Activated gamma-delta T cell (primary cell): ENCODE measurements at regions not wholly inside any gene's neighbourhood (a gene's known extent, or its start where the extent isn't known, plus 50 kb on each side); places are given as distances from the start of the nearest gene placed in this dataset.

Source experiments
- DNase-seq: peaks from one replicate; lab custom pipeline; 2025; lab: John Stamatoyannopoulos, UW

DNA sequence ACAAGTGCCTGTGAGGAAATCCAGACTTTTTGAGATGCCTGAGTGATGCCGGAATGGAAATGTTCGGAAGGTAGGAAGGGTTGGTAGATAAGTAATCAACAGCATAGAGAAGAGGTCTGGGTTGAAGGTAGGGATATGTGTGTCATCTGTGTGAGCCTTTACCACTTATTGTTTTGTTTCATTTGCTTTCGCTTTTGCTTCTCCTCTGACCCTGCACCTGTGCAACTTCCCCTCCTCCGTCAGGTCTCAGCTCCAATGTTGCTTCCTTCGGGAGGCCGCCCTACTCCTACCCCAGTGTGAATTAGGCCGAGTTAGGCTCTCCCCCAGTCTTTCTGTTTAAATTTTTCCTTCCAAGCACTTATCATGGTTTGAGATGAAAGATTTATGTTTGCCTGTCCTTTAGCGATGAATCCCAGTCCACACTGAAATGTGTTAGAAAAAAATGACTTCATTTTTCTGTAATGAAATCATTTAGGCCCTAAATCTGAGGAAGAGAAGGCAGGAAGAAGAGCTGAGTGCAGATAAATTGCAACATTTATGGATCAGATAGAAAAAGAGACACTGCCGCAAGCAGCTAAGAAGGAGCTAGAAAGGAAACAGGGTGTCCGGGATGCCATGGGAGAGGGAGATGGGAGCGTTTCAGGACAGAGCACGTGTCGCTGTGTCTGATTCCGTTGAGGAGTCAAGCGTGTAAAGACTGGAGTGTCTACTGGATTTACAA lies 139.6 kb upstream of the PELI1 start:
- no peak for DNase-seq

DNA sequence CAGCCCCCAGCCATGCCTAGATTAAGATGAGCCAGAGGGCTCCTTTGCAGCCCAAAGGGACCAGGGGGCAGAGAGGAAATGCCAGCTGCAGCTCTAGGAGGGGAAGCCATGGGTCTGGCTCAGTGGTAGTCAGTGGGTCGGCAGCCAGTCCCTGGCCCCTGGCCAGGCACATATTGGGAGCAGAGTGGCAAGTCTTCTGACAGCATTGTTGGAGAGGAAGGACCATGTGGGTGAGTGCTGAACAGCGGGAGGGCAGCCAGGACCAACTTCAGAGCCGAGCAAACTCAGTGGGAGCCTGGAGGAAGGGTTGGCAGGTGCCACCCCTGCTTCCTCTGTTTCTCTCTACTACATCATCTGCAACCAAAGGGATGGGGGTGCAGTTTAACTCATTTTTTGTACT lies 140.5 kb upstream of the PELI1 start:
- no peak for DNase-seq

- no peak for DNase-seq
Observed at GRCh38 chr2:64287202-64287740, 143.1 kb upstream of the PELI1 start.

DNA sequence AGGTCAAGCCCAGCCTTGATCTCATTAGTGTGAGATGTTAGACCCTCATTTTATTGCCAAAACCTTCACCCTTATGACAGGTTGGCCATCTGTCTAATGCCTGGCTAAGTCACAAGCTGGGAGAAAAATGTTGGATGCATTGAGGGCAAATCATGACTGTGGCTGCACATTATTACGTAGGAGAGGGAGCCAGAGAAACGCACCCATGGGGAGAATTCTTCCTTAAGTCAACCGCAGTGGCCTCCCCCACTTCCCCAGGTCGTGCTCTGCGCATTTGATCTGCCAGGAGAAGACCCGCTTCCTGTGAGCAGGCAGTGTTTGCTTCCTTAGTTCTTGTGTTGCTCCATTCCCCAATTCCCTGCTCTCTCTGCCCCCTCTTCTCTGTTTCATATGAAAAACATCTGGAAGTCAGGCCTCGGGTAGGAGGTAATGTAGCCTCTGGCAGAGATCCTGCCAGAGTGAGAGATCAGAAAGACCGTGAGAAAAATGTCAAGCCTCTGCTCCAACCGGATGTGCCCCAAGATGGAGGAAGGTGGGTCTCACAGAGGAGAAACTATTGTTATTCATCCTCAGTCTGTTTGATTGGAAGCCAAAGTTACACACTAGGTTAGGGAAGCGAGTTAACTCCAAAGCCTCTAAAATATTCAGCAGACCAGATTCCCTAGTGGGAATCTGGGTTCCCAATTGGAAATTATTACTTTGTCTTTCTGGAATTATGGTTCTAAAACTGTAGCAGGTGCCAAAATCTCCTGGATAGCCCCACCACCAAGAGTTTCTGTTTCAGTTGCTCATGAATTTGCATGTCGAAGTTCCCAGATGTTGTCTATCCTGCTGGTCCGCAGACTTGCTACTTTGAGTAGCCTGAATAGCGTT lies 144.3 kb upstream of the PELI1 start:
- DNase-seq: no peak

DNA sequence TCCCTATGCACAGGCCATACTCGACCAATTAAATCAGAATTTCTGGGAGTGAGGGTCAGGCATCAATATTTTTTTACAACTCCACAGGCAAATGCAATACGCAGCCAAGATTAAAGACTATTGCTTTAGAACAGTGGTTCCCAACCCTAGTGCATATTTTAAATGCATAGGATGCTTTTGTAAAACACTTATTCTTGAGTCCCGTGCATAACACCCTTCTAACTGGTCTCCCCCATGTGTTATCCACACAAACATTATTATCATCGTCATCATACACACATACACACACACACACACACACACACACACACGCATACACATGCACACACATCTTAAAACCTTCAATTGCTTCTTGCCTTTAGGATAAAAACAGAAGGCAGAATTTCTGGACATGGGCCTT lies 145.0 kb upstream of the PELI1 start:
- no peak for DNase-seq

DNA sequence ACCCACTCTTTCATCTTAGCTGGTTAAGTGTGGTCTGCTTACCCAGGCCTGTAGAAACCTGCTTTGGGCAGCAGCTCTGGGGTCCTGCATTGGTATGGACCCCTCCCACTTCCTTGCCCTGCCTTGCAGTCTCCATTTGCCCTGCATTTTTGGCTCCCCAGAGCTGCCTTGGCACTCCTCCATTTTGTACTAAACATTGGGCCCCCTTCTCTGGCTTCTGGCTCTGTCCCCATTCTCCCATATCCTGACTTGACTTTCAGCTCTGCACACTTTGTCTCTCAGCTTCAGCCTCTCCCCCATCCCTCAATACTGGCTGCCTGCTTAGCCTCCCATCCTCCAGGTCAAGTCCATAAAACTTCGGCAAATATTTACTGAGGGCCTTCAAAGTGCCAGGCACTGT lies 145.5 kb upstream of the PELI1 start:
- no peak for DNase-seq

- DNase-seq: no peak
Observed at GRCh38 chr2:64291181-64291580, 147.0 kb upstream of the PELI1 start.

DNA sequence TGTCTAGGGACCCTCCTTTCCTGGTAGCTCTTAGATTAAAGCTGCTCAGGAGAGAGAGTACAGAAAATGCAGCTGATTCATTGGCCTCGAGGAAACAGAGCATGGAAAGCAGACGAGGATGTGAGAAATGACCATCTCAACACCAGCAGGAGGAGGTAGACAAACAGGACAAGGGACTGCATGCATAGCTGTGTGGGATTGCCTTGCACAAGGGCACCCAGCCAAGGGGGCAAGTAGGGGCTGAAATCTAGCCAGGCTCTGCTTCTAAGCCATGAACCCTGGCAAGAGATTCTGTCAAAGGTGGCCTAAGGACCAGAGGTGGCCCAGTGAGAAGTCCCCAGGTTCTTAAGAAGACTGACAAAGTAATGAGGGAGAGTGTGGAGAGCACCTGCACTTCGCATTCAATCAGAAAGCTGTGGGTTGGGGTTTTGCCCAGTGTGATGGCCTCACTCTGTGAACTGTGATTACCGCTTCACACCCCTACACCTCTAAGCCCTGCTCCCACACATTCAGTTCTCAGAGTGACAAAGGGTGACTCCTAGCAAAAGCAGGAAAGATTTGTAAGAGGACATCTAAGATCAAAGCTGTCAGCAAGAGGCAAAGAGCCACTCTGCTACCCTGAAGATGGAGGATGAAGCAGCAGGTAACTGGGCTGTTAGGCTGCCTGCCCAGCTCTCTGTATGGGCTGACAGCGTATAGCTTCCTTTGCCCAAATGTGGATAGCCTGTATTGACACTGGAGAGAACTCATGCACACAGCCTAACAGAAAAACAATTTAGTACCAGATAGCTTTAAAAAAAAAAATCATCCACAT lies 151.3 kb upstream of the PELI1 start:
- DNase-seq: no peak

DNA sequence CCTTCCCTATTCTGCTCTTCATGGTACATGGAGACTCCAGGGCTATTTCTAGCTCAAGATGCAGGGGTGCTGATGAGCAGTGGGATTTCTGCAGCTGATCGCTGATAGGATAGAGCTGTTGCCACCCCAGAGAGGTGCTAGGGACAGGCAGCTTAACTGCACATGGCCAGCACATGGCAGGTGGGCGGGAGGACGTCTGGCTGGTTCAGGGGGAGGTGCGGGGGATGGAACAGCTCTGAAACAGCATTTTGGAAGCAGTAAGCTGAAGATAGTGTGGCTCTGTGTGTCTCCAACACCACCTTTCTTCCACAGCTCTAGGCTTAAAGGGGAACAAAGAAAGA lies 151.9 kb upstream of the PELI1 start:
- no peak for DNase-seq

DNA sequence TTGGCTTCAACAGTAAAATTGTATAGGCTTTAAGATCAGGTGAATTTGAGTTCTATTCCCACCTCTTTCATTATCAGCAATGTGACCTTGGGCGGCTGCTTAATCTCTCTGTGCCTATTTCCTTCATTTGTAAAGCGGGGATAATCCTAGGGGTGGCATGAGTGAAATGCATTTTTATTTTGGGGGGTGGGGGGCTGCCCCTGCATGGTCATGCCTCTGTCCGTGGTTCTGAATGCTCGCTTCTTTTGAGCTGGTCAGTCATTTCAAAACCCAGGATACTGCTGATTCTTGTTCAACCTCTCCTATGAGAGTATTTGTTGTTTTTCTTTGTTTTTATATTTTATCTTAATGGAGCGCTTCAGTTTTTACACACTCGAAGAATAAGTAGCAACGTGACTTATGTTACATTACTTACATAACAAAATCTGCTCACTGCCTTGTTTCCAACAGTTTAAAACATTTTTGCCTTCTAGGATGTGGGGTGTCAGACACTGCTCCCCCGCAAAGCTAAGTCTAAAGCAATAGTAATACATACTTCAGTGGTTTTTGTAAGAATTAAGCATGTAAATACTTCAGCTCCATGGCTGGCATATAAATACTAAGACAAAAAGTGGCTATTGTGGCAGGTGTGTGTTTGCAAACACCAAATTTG lies 152.6 kb upstream of the PELI1 start:
- no peak for DNase-seq

DNA sequence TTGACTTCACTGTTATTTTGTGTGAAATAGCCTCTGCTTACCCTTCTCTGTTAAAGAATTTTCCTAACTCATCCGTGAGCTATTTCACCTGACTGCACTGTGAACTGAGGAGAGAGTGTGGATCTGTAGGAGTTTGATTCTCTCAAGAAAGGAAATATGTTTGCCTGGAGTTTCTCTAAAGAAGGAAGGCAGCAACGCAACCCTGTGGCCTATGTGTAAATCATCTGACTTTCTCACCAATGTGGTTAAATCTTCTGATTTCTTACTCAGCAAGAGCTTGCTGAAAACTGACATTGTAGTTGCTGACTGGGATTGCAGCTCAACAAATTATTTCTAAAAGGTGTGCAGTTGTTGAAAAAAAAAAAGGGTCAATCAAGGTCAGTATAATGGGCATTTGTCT lies 153.9 kb upstream of the PELI1 start:
- no peak for DNase-seq

- DNase-seq: no peak
Observed at GRCh38 chr2:64300066-64300465, 153.9 kb upstream of the LGALSL start.

DNA sequence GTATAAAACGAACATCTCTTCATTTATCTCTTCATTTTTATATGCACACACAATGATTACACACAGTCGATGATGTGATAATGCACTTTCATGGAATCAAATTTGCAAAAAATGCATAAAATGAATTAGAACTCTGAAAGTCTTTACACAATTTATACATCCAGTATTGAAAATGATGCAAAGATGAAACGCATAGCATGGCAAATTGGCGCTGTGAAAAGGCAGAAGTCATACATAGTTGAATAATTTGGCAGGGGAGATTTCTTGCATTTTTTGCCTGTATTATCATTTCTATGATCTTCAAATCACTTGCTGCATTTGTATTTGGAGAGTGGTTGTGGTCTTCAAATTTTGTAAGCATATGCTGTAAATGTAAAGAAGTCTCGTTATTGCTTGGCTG lies 150.7 kb upstream of the LGALSL start:
- DNase-seq: no peak

DNA sequence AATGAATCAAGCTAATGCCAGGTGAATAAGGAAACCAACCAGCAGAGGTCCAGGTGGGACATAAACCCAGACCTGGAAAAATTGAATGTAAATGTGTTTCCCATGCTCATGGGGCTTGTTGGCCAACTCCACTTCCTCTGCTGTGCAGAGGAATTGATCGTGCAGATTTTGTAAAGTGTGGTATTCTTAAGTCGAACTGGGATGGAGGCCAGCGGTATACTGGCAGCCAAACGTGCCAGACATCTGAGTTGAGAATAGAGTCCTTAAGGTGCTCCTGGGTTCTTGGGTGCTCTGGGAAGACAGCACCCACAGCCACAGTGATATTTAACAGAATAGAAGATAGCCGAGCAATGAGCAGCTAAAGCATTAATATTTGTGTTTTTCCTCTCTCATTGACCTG lies 146.5 kb upstream of the LGALSL start:
- DNase-seq: no peak

GRCh38 chr2:64311191-64311910 lies 142.6 kb upstream of the LGALSL start:
- DNase-seq: no peak

DNA sequence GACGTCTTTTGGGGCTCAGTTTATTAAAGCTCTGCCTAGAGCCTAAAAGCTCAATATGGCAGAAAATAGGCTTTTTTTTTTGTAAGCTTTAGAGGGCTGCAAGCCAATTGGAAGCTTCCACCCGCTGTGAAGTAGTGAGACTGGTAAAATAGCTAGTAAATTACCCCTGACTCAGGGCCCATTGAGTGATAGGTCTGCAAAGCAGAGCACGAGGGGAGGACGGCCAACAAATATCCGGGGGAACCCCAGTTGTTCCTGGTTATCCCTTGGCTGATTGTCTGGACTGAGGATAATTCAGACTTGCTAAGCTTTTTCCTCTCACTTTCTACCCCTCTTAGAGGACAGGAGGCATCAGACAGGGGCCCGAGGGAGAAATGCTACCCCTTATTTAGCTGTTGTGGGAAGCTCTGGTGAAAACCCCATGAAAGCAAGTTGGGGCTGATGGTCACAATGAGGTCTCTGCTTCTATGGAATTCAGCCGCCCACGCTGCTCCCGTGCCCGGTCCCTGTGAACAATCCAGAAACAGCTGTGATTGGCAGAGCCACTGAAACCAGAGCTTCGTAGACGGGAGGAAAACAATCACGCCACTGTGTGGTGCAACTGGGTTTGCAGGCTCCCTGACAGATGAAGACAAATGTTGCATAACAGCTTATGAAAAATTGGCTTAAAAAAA lies 141.9 kb upstream of the LGALSL start:
- no peak for DNase-seq

DNA sequence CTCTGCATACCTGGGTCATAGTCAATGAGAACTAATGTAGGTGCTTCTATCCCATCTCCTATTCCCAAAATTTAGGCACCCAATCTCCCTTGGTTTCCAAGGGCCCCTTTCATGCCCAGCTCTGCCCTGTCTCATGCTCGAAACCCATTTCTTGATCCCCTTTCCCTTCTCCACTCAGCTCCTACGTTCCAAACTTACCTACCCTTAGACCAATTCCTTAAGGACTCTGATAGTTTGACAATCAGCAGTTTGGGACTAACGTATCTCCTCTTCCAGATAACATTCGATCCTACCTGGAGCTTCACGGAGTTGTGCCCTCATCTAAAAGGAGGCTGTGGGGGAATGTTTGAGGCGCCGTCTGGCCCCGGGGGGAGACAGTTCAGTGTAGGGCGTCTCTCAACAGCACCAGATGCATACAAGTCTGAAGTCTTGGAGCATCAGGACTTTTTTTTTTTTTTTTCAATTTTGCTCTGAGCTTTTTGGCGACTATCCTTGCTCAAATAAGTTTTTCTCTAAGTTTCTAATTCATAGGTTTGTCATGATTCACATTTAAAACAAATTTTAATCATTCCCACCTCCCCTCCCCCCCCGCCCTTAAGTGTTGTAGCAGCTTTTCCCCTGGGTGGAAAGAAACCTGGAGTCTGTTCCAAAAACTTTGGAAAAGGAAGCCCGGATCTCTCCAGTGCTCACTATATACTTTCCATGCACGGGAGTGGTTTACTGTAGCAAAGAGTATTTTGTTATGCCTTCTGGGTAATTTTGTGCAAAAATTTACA lies 141.2 kb upstream of the LGALSL start:
- no peak for DNase-seq

DNA sequence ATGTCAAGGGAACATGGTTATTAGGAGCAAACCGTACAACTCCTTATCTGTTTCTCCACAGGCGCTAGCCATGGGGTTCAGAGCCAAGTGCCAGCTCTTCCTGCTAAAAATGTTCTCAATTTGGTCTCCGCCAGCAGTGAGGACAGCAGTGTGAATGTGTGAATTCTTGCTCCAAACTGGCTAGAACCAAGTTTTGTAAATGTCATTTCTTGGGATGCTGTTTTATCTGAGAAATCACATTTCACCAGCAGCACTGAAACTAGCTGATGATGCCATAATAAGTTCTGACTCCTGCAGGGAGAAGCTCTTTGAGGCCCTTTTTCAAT lies 140.6 kb upstream of the LGALSL start:
- DNase-seq: no peak

DNA sequence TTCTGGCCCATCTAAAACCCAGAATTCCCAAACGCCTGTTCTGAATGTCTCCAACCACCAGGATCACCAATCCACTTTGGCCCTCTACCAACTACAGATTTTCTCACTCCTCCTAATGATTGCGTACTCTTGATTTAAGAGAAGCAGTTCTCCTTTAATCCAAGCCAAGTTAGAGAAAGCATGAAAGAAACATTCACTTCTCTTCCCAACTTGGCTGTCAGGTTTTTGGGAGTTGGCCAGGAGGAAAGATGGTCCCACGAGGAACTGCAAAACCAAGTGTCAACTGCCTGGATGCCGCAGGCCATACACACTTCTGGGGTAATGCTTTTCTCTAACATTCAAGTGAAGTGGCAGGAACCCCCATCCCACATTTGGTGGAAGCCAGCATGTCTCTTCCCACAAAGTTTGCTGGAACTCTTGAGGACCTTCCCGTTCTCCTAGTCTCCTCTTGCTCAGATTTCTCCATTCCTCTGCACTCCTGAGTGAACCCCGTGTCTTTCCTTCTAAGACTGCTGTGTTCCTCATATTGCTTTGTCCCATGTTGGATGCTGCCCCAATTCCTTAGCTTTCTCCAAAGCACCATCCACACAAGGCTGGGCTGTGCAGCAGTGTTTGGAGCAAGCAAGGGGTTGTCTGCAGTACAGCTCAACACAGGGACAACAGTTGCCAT lies 138.5 kb upstream of the LGALSL start:
- no peak for DNase-seq
